PC-3 (cell line): ENCODE measurements at regions not wholly inside any gene's neighbourhood (a gene's known extent, or its start where the extent isn't known, plus 50 kb on each side); places are given as distances from the start of the nearest gene placed in this dataset.

Experiments
- ATAC-seq: fragments of 200-7000 bp; cut with Tn5 transposase; 2 replicates; pipeline ENCODE4 v1.9.1; 2020; ENCODE audit warnings: mild to moderate bottlenecking, moderate library complexity
- BruUV-seq: library from RNA; stranded (reverse); fragments of 400-500 nt; replicated peaks from 2 replicates; lab custom pipeline; 2021; lab: Mats Ljungman, UMichigan
- CTCF ChIA-PET: fragments of 300-600 bp; sonication (Branson Sonifier 250); formaldehyde crosslinking; loops from one replicate; lab custom pipeline; 2022; ENCODE audit warnings: antibody characterized with exemption; lab: Charles Lee
- POLR2A ChIA-PET: fragments of 300-600 bp; sonication (Branson Sonifier 250); formaldehyde crosslinking; loops from one replicate; lab custom pipeline; 2022; ENCODE audit warnings: antibody characterized with exemption; ENCODE audit not compliant: unreplicated experiment; lab: Charles Lee
- DNase-seq: peaks from one replicate; pipeline ENCODE4 v3.0.0-alpha.2; 2015
- H2AFZ ChIP-seq: fragments of 300-600 bp; sonication (generic); 2 replicates; pipeline ENCODE4 v1.6.0; 2016; ENCODE audit warnings: antibody characterized with exemption, low read length
- H3F3A ChIP-seq: fragments of 300-600 bp; sonication (generic); one replicate; pipeline ENCODE4 v1.6.0; 2017; ENCODE audit warnings: antibody characterized with exemption, low read length, control low read depth, mild to moderate bottlenecking; ENCODE audit not compliant: unreplicated experiment
- H3K27ac ChIP-seq: fragments of 300-600 bp; sonication (generic); 2 replicates; pipeline ENCODE4 v1.5.1; 2016; ENCODE audit warnings: mild to moderate bottlenecking, low read length
- H3K27me3 ChIP-seq: fragments of 300-600 bp; sonication (generic); 2 replicates; pipeline ENCODE4 v1.6.1; 2016; ENCODE audit warnings: low read length, mixed read lengths
- H3K36me3 ChIP-seq: fragments of 300-600 bp; sonication (generic); 2 replicates; pipeline ENCODE4 v1.6.1; 2016; ENCODE audit warnings: low read depth, mixed run types, low read length, mixed read lengths
- H3K4me1 ChIP-seq: fragments of 300-600 bp; sonication (generic); 2 replicates; pipeline ENCODE4 v1.5.1; 2016; ENCODE audit warnings: low read length; ENCODE audit not compliant: insufficient read depth
- H3K4me2 ChIP-seq: fragments of 300-600 bp; sonication (generic); 2 replicates; pipeline ENCODE4 v1.6.0; 2016; ENCODE audit warnings: low read length
- H3K4me3 ChIP-seq: fragments of 300-600 bp; sonication (generic); 2 replicates; pipeline ENCODE4 v1.5.1; 2016; ENCODE audit warnings: mild to moderate bottlenecking, low read length, mixed read lengths
- H3K79me2 ChIP-seq: fragments of 300-600 bp; sonication (generic); 2 replicates; pipeline ENCODE4 v1.6.1; 2017; ENCODE audit warnings: low read length, mixed read lengths
- H3K9ac ChIP-seq: fragments of 300-600 bp; sonication (generic); 2 replicates; pipeline ENCODE4 v1.6.0; 2016; ENCODE audit warnings: mild to moderate bottlenecking, low read length
- H3K9me2 ChIP-seq: fragments of 300-600 bp; sonication (generic); replicated peaks from 2 replicates; pipeline ENCODE4 v1.6.1; 2016; ENCODE audit warnings: mixed run types, low read length, mixed read lengths
- H3K9me3 ChIP-seq: fragments of 300-600 bp; sonication (generic); 2 replicates; pipeline ENCODE4 v1.6.1; 2016; ENCODE audit warnings: low read length, mixed read lengths
- H4K20me1 ChIP-seq: fragments of 300-600 bp; sonication (generic); 2 replicates; pipeline ENCODE4 v1.6.1; 2016; ENCODE audit warnings: low read length, mixed read lengths
- EZH2 ChIP-seq: fragments of 300-600 bp; sonication (generic); IDR thresholded peaks from one replicate; pipeline ENCODE4 v1.6.1; 2017; ENCODE audit warnings: antibody characterized with exemption, mild to moderate bottlenecking, low read length; ENCODE audit not compliant: unreplicated experiment
- EZH2phosphoT487 ChIP-seq: fragments of 300-600 bp; sonication (generic); IDR thresholded peaks from 2 replicates; pipeline ENCODE4 v1.6.1; 2018; ENCODE audit warnings: mild to moderate bottlenecking, antibody characterized with exemption, low read length, borderline replicate concordance
- intact Hi-C: fragments of 100-400 bp; cut with micrococcal nuclease; formaldehyde crosslinking; loops from 2 replicates; pipeline ENCODE4 v1.9.0; 2023
- TF ChIP-seq, protein P1 (sequence below): fragments of 300-600 bp; sonication (generic); conservative IDR thresholded peaks from 2 replicates; pipeline ENCODE4 v1.5.1; 2017; ENCODE audit warnings: antibody characterized with exemption, low read depth, mild to moderate bottlenecking, low read length

DNA sequence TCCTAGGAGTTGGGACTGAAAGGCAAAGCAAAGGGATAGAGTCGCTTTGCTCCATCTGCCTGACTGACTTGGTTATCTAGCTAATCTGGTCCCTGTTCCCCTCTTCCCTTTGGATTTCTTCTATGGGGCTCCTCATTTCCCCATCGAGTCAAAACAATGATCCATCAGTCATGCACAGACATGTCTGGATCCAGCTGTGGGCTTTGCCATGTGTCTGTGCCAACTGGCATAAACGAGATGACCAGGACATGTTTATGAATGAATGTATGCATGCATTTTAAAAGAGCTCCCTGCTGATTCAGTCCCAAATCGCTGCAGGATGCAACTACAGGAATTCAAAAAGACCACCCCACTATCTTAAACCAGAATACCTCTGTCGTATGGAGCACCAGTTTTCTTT, 122.0 kb downstream of the ARL4A start:
- Histone ChIP-seq H3K9ac (no peak overlapping the region), H2AFZ (no peak overlapping the region), H4K20me1 (no peaks in the 10 kb centered on the region), H3K79me2 (no peaks in the 10 kb centered on the region), H3F3A (no peaks in the 10 kb centered on the region), H3K36me3 (no peaks in the 10 kb centered on the region), H3K4me1 (peaks cover 7% of the 10 kb centered on the region), H3K27me3 (no peaks in the 10 kb centered on the region), H3K4me2 (no peak overlapping the region), H3K9me3 (no peaks in the 10 kb centered on the region), H3K27ac (no peak overlapping the region), H3K9me2 (no peaks in the 10 kb centered on the region), H3K4me3 (no peak overlapping the region)
- DNase-seq = no peak
- ChIA-PET CTCF (no interaction called here), POLR2A (no interaction called here)
- intact Hi-C loops = no loop called here
- TF ChIP-seq, protein P1, sequence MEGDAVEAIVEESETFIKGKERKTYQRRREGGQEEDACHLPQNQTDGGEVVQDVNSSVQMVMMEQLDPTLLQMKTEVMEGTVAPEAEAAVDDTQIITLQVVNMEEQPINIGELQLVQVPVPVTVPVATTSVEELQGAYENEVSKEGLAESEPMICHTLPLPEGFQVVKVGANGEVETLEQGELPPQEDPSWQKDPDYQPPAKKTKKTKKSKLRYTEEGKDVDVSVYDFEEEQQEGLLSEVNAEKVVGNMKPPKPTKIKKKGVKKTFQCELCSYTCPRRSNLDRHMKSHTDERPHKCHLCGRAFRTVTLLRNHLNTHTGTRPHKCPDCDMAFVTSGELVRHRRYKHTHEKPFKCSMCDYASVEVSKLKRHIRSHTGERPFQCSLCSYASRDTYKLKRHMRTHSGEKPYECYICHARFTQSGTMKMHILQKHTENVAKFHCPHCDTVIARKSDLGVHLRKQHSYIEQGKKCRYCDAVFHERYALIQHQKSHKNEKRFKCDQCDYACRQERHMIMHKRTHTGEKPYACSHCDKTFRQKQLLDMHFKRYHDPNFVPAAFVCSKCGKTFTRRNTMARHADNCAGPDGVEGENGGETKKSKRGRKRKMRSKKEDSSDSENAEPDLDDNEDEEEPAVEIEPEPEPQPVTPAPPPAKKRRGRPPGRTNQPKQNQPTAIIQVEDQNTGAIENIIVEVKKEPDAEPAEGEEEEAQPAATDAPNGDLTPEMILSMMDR = no peak
- TF ChIP-seq EZH2 = no peak
- TF ChIP-seq EZH2phosphoT487 = no peak
- no peak for ATAC-seq
- BruUV-seq = no TSS peak

DNA sequence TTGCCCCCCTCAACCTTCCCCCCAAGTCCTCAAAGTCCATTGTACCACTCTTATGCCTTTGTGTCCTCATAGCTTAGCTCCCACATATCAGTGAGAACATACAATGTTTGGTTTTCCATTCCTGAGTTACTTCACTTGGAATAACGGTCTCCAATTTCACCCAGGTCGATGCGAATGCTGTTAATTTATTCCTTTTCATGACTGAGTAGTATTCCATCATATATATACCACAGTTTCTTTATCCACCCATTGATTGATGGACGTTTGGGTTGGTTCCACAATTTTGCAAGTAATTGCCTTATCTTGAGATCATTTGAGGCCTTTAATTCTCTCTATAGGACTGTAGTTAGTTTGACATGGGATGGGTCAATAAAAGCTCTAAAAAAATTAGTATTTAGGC, 124.7 kb downstream of the ARL4A start:
- no peak for DNase-seq
- Histone ChIP-seq H2AFZ (no peak overlapping the region), H3K79me2 (no peaks in the 10 kb centered on the region), H3K4me2 (no peak overlapping the region), H3F3A (no peaks in the 10 kb centered on the region), H3K9me3 (no peaks in the 10 kb centered on the region), H3K4me3 (no peak overlapping the region), H3K27me3 (no peaks in the 10 kb centered on the region), H3K9me2 (no peaks in the 10 kb centered on the region), H3K9ac (no peak overlapping the region), H3K4me1 (peaks cover 14% of the 10 kb centered on the region), H3K36me3 (no peaks in the 10 kb centered on the region), H4K20me1 (no peaks in the 10 kb centered on the region), H3K27ac (no peak overlapping the region)
- intact Hi-C loops = no loop called here
- BruUV-seq = no TSS peak
- TF ChIP-seq EZH2 (no peak), EZH2phosphoT487 (no peak)
- TF ChIP-seq, protein P1 = no peak
- ChIA-PET POLR2A (no interaction called here), CTCF (no interaction called here)
- no peak for ATAC-seq

DNA sequence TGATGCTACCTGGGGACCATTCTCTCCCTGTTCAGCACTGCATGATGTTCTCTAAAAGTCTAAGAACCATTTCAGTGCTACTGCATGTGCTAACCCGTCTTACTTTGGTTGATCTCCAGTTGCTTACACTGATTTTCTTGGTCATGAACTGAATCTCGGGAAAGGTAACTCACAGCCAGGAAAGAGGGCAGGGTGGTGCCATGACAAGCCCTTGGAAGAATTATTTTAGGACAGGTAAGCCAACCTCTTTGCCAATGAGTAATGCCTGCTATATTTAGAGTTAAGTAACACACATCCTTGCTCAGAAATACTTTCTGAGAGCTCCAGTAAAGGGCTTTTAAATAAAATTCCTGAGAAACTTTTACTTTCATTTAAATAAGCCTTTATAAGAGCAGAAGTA, 126.7 kb downstream of the ARL4A start:
- TF ChIP-seq EZH2phosphoT487 (no peak), EZH2 (no peak)
- TF ChIP-seq, protein P1 = no peak
- no peaks in the 10 kb centered on the region for H3F3A ChIP-seq
- POLR2A ChIA-PET = interaction anchor here (0.5 kb wide), 1 partner anchor 98 kb away, joined by 5 read pairs; no protein-coding TSS in a partner anchor
- H3K9me3 ChIP-seq = no peaks in the 10 kb centered on the region
- H3K4me3 ChIP-seq = no peak overlapping the region
- no peaks in the 10 kb centered on the region for H3K9me2 ChIP-seq
- intact Hi-C loops = no loop called here
- H3K79me2 ChIP-seq = no peaks in the 10 kb centered on the region
- DNase-seq (peak; percentile 53), ATAC-seq (peak; percentile 53; the same call in 1 of the 2 replicates)
- peak overlapping the region; percentile 45 for H3K4me2 ChIP-seq
- peaks cover 14% of the 10 kb centered on the region for H3K4me1 ChIP-seq
- H4K20me1 ChIP-seq = no peaks in the 10 kb centered on the region
- 0 out of 2 replicates have a peak overlapping the region, but pooled peaks have one; percentile 4 for H3K27ac ChIP-seq
- no peaks in the 10 kb centered on the region for H3K36me3 ChIP-seq
- H2AFZ ChIP-seq = peak overlapping the region; percentile 60
- no TSS peak for BruUV-seq
- no peaks in the 10 kb centered on the region for H3K27me3 ChIP-seq
- CTCF ChIA-PET = no interaction called here
- no peak overlapping the region for H3K9ac ChIP-seq
